ENCODE measurements at regions not wholly inside any gene's neighbourhood (a gene's known extent, or its start where the extent isn't known, plus 50 kb on each side); places are given as distances from the start of the nearest gene placed in this dataset.
"Not testable (repeated sequence)": the region's sequence is repeated elsewhere in the genome, so short reads cannot be mapped to it uniquely, and the experiment has no call there.

GRCh38 chr3:101950510-101950909, 101.2 kb downstream of the NFKBIZ start:
- no peak for DNase-seq (ENCODE audit: low read depth, low spot score)

GRCh38 chr3:101950985-101951733, 101.8 kb downstream of the NFKBIZ start:
- DNase-seq (ENCODE audit: low read depth, low spot score), result no peak

- DNase-seq (ENCODE audit: low read depth, low spot score), result no peak
These were observed 105.0 kb downstream of the NFKBIZ start for GRCh38 chr3:101954361-101954760.

GRCh38 chr3:101954936-101955335, 105.6 kb downstream of the NFKBIZ start:
- DNase-seq (ENCODE audit: low read depth, low spot score), result no peak

- no peak for DNase-seq (ENCODE audit: low read depth, low spot score)
These were observed 112.7 kb downstream of the NFKBIZ start for GRCh38 chr3:101962055-101962454.

GRCh38 chr3:101963902-101964362, 114.6 kb downstream of the NFKBIZ start:
- DNase-seq (ENCODE audit: low read depth, low spot score), result no peak

- DNase-seq (ENCODE audit: low read depth, low spot score), result no peak
These were observed 115.5 kb downstream of the NFKBIZ start for GRCh38 chr3:101964861-101965260.

- no peak for DNase-seq (ENCODE audit: low read depth, low spot score)
These were observed 116.9 kb downstream of the NFKBIZ start for GRCh38 chr3:101966226-101966625.

GRCh38 chr3:101970212-101970611, 120.9 kb downstream of the NFKBIZ start:
- DNase-seq (ENCODE audit: low read depth, low spot score), result no peak

GRCh38 chr3:101970905-101971304, 121.6 kb downstream of the NFKBIZ start:
- DNase-seq (ENCODE audit: low read depth, low spot score), result no peak

- DNase-seq (ENCODE audit: low read depth, low spot score), result no peak
These were observed 123.3 kb downstream of the NFKBIZ start for GRCh38 chr3:101972430-101973162.

GRCh38 chr3:101973163-101973505, 123.8 kb downstream of the NFKBIZ start:
- no peak for DNase-seq (ENCODE audit: low read depth, low spot score)

- DNase-seq (ENCODE audit: low read depth, low spot score), result not testable (repeated sequence)
These were observed 126.1 kb downstream of the NFKBIZ start for GRCh38 chr3:101975415-101975814.

GRCh38 chr3:101976473-101976872, 127.2 kb downstream of the NFKBIZ start:
- DNase-seq (ENCODE audit: low read depth, low spot score), result no peak

GRCh38 chr3:101978348-101978747, 129.0 kb downstream of the NFKBIZ start:
- no peak for DNase-seq (ENCODE audit: low read depth, low spot score)

- DNase-seq (ENCODE audit: low read depth, low spot score), result no peak
These were observed 129.7 kb downstream of the NFKBIZ start for GRCh38 chr3:101979033-101979432.

GRCh38 chr3:101984356-101984755, 135.0 kb downstream of the NFKBIZ start:
- DNase-seq (ENCODE audit: low read depth, low spot score), result no peak

- no peak for DNase-seq (ENCODE audit: low read depth, low spot score)
These were observed 139.3 kb downstream of the NFKBIZ start for GRCh38 chr3:101988596-101988995.

GRCh38 chr3:101989578-101990200, 140.4 kb downstream of the NFKBIZ start:
- no peak for DNase-seq (ENCODE audit: low read depth, low spot score)

GRCh38 chr3:101992863-101993262, 143.5 kb downstream of the NFKBIZ start:
- DNase-seq (ENCODE audit: low read depth, low spot score), result no peak

- no peak for DNase-seq (ENCODE audit: low read depth, low spot score)
These were observed 145.1 kb downstream of the NFKBIZ start for GRCh38 chr3:101994386-101994785.

GRCh38 chr3:101995371-101996046, 146.2 kb downstream of the NFKBIZ start:
- no peak for DNase-seq (ENCODE audit: low read depth, low spot score)
